Kidney (tissue), 13 donors: ENCODE measurements at regions not wholly inside any gene's neighbourhood (a gene's known extent, or its start where the extent isn't known, plus 50 kb on each side); places are given as distances from the start of the nearest gene placed in this dataset.

Experiments used
- DNase-seq, 5 donors: peaks; one replicate each; pipeline ENCODE4 v3.0.0-alpha.2; 2013 to 2020
- FAIRE-seq: peaks from 2 replicates; lab custom pipeline; 2012; peaks lifted over from hg19 to GRCh38; lab: Jason Lieb, UNC
- H3K27ac ChIP-seq, 2 donors: one replicate each; pipeline ENCODE4 v1.7.0; 2013; ENCODE audit warnings: low read depth in 2 of 2, low read length in 2 of 2, inconsistent platforms in 1 of 2
- H3K27me3 ChIP-seq: one replicate; pipeline ENCODE4 v1.7.1; 2013; ENCODE audit warnings: low read length, inconsistent platforms; ENCODE audit not compliant: control insufficient read depth, insufficient read depth
- H3K36me3 ChIP-seq, 3 donors: one replicate each; pipeline versions ENCODE4 v1.7.0 to v1.7.1; 2013; ENCODE audit warnings: low read length in 3 of 3, control low read depth in 1 of 3, inconsistent platforms in 1 of 3; ENCODE audit not compliant: insufficient read depth in 3 of 3, control insufficient read depth in 2 of 3
- H3K4me1 ChIP-seq, 3 donors: one replicate each; pipeline versions ENCODE4 v1.7.0 to v1.7.1; 2013; ENCODE audit warnings: low read length in 3 of 3, inconsistent platforms in 1 of 3, low read depth in 1 of 3; ENCODE audit not compliant: control insufficient read depth in 2 of 3, insufficient read depth in 2 of 3
- H3K4me3 ChIP-seq, 3 donors: one replicate each; pipeline versions ENCODE4 v1.7.0 to v1.8.1; 2013; ENCODE audit warnings: low read length in 3 of 3, control low read depth in 1 of 3, inconsistent platforms in 1 of 3
- H3K9ac ChIP-seq, 3 donors: one replicate each; pipeline versions ENCODE4 v1.7.0 to v1.7.1; 2013; ENCODE audit warnings: low read length in 3 of 3, control low read depth in 1 of 3, inconsistent platforms in 1 of 3
- H3K9me3 ChIP-seq, 3 donors: one replicate each; pipeline versions ENCODE4 v1.7.0 to v1.7.1; 2013; ENCODE audit warnings: low read length in 3 of 3, control low read depth in 1 of 3, inconsistent platforms in 1 of 3; ENCODE audit not compliant: control insufficient read depth in 2 of 3, insufficient read depth in 1 of 3
- intact Hi-C: fragments of 100-400 bp; cut with DNase I; formaldehyde crosslinking; loops from one replicate; pipeline ENCODE4 v1.11.1; 2022
- TF ChIP-seq, protein P1 (sequence below): IDR thresholded peaks from 3 replicates; pipeline ENCODE4 v1.5.1; 2012; ENCODE audit warnings: mild to moderate bottlenecking, moderate library complexity, borderline replicate concordance; ENCODE audit not compliant: insufficient read depth; ENCODE audit errors: extremely low read depth
- donor health status: control.
- donor health status: control.
- donor health status: control.
- donor health status: control.
- donor health status: control.
- donor health status: DM: yes; HTN: yes; CAD: no.
- donor health status: Normal renal cell carcinoma (clear cell type).

GRCh38 chr1:37255868-37256267 is 218.5 kb upstream of the ZC3H12A start:
- intact Hi-C loops = no loop called here

GRCh38 chr1:37257646-37258045 is 216.7 kb upstream of the ZC3H12A start:
- Histone ChIP-seq H3K4me3 (no peak overlapping the region), H3K9ac (no peak overlapping the region), H3K9me3 (no peaks in the 10 kb centered on the region), H3K27ac (no peak overlapping the region), H3K4me1 (no peaks in the 10 kb centered on the region), H3K27me3 (peaks cover 2% of the 10 kb centered on the region), H3K36me3 (no peaks in the 10 kb centered on the region)
- FAIRE-seq (no peak), DNase-seq (no peak)
- intact Hi-C loops = no loop called here
- TF ChIP-seq, protein P1, sequence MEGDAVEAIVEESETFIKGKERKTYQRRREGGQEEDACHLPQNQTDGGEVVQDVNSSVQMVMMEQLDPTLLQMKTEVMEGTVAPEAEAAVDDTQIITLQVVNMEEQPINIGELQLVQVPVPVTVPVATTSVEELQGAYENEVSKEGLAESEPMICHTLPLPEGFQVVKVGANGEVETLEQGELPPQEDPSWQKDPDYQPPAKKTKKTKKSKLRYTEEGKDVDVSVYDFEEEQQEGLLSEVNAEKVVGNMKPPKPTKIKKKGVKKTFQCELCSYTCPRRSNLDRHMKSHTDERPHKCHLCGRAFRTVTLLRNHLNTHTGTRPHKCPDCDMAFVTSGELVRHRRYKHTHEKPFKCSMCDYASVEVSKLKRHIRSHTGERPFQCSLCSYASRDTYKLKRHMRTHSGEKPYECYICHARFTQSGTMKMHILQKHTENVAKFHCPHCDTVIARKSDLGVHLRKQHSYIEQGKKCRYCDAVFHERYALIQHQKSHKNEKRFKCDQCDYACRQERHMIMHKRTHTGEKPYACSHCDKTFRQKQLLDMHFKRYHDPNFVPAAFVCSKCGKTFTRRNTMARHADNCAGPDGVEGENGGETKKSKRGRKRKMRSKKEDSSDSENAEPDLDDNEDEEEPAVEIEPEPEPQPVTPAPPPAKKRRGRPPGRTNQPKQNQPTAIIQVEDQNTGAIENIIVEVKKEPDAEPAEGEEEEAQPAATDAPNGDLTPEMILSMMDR = no peak

More at GRCh38 chr1:37255868-37256267, 218.5 kb upstream of the ZC3H12A start:
- Histone ChIP-seq H3K4me3 (no peak overlapping the region), H3K36me3 (no peaks in the 10 kb centered on the region), H3K27me3 (peaks cover 2% of the 10 kb centered on the region), H3K27ac (no peak overlapping the region), H3K9me3 (no peaks in the 10 kb centered on the region), H3K4me1 (no peaks in the 10 kb centered on the region), H3K9ac (no peak overlapping the region)
- DNase-seq (no peak), FAIRE-seq (no peak)
- TF ChIP-seq, protein P1 = no peak

DNA sequence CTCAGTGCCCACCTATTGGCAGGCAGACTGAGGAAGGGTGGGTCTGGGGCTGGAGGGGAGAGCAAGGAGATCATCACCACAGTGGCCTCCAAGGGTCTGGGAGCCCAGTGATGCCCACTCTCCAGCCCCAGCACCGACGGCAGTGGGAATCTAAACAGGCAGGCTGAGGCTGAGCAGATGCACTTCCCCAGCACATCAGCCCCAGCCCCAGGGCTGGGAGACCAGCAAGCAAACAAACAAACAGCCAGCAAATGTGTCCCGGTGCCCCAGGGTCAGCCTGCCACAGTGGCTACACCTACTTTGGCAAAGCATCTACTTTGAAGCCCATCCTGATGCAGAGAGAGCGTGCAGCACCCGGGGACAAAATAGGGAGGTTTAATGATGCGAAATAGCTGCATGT is 216.3 kb upstream of the ZC3H12A start:
- H3K36me3 ChIP-seq = no peaks in the 10 kb centered on the region
- H3K27me3 ChIP-seq = peaks cover 2% of the 10 kb centered on the region
- DNase-seq = no peak
- no peak overlapping the region for H3K27ac ChIP-seq
- H3K9me3 ChIP-seq = no peaks in the 10 kb centered on the region
- no peaks in the 10 kb centered on the region for H3K4me1 ChIP-seq
- FAIRE-seq = no peak
- H3K9ac ChIP-seq = no peak overlapping the region
- TF ChIP-seq, protein P1 = no peak
- intact Hi-C loops = no loop called here
- H3K4me3 ChIP-seq = no peak overlapping the region

GRCh38 chr1:37259019-37259418 is 215.4 kb upstream of the ZC3H12A start:
- H3K4me1 ChIP-seq = no peaks in the 10 kb centered on the region
- intact Hi-C loops = no loop called here

More at GRCh38 chr1:37259019-37259418, 215.4 kb upstream of the ZC3H12A start:
- no peak for FAIRE-seq
- DNase-seq = no peak
- H3K27ac ChIP-seq = no peak overlapping the region
- no peak overlapping the region for H3K4me3 ChIP-seq
- TF ChIP-seq, protein P1 = no peak
- H3K27me3 ChIP-seq = peaks cover 2% of the 10 kb centered on the region
- H3K9me3 ChIP-seq = peaks cover 0 to 6% (median 0%) of the 10 kb centered on the region in 3 donors
- no peak overlapping the region for H3K9ac ChIP-seq
- no peaks in the 10 kb centered on the region for H3K36me3 ChIP-seq
